T47D (cell line): ENCODE measurements at regions not wholly inside any gene's neighbourhood (a gene's known extent, or its start where the extent isn't known, plus 50 kb on each side); places are given as distances from the start of the nearest gene placed in this dataset.

ENCODE experiments used
- DNase-seq, 2 experiments: peaks; one replicate each; pipeline versions ENCODE4 v3.0.0 to v3.0.0-alpha.2; 2011 to 2012; ENCODE audit warnings: low read depth in 1 of 2, low spot score in 1 of 2
- JUND ChIP-seq: IDR thresholded peaks from 2 replicates; pipeline ENCODE4 v1.6.1; 2012; ENCODE audit warnings: low read depth
- in situ Hi-C: cut with HindIII; loops from 2 replicates; pipeline ENCODE4 v1.10.0; 2016; ENCODE audit warnings: low sequenced_read_pairs, low pct_unique_long_range_greater_than_20kb

- no peak for DNase-seq
- in situ Hi-C loops, result no loop called here
- no peak for TF ChIP-seq JUND
Measured at GRCh38 chr2:51575181-51575580, 543.2 kb upstream of the NRXN1 start.

DNA sequence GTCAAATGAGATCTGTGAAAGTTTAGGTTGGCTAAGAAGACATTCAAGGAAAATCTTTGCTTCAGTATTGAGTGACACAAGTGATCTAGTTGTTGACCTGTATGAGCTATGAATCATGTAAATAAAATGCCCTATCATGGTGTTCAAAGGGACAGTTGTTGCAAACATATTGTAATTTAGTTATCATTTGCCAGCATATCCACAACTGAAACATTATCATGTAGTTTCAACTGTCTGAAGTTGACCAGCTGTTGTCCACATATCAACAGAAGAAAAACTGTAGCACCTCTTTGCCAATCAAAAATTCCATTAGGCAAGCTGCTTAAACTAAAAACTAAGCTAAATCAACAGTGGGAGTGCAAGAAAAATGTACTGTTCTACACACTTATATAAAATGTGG is 527.1 kb upstream of the NRXN1 start:
- no peak for TF ChIP-seq JUND
- in situ Hi-C loops, result no loop called here
- no peak for DNase-seq

GRCh38 chr2:51553476-51553875 is 521.5 kb upstream of the NRXN1 start:
- in situ Hi-C loops, result no loop called here

GRCh38 chr2:51535763-51536162 is 503.8 kb upstream of the NRXN1 start:
- no peak for TF ChIP-seq JUND
- in situ Hi-C loops, result no loop called here
- no peak for DNase-seq

More at GRCh38 chr2:51553476-51553875, 521.5 kb upstream of the NRXN1 start:
- TF ChIP-seq JUND, result no peak
- no peak for DNase-seq

GRCh38 chr2:51534166-51534565 is 502.2 kb upstream of the NRXN1 start:
- DNase-seq, result no peak
- in situ Hi-C loops, result no loop called here
- TF ChIP-seq JUND, result no peak

DNA sequence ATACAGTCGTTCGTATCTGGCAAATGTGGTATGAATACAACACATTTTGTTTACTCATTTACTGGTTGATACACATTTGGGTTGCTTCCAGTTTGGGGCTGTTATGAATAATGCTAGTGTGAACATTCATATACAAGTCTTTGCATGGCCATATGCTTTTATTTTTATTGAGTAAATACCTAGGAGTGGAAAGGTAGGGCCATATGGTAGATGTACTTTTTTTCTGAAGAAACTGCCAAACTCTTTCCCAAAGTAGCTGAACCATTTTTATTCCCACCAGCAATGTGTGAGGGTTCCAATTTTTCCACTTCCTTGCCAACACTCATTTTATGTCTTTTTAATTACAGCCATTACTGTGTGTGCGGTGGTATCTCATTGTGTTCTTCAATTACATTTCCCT is 496.2 kb upstream of the NRXN1 start:
- no peak for DNase-seq
- in situ Hi-C loops, result no loop called here
- TF ChIP-seq JUND, result no peak

GRCh38 chr2:51526766-51527165 is 494.8 kb upstream of the NRXN1 start:
- no peak for DNase-seq
- in situ Hi-C loops, result no loop called here
- TF ChIP-seq JUND, result no peak

- DNase-seq, result no peak
- no peak for TF ChIP-seq JUND
- in situ Hi-C loops, result no loop called here
Measured at GRCh38 chr2:51516667-51517066, 484.7 kb upstream of the NRXN1 start.

- no peak for TF ChIP-seq JUND
- in situ Hi-C loops, result no loop called here
- no peak for DNase-seq
Measured at GRCh38 chr2:51511002-51511401, 479.1 kb upstream of the NRXN1 start.

DNA sequence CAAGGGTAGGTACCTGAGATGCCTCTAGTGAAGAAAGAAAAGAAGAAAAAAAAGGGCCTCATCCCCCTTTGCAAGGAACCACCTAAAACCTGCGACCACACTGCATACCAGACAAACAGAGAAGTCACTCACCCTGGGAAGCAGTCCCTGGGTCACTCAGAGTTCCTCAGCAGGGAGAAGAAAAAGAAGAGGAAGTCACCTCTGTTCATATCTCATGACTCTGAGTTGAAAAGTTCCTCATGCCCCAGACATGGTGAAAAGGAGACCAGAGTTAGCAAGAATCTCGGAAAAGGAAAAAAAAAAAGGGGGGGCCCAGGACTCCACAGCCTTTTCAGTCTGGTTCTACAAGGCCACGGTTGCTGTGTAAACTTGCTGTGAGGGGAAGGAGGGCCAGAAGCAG is 478.4 kb upstream of the NRXN1 start:
- DNase-seq, result no peak
- no peak for TF ChIP-seq JUND
- in situ Hi-C loops, result no loop called here

- DNase-seq, result peak in 1 of 2 experiments; percentile 26
Measured at GRCh38 chr2:51505533-51505932, 473.6 kb upstream of the NRXN1 start.

GRCh38 chr2:51490576-51491234 is 458.8 kb upstream of the NRXN1 start:
- TF ChIP-seq JUND, result no peak
- DNase-seq, result no peak

More at GRCh38 chr2:51505533-51505932, 473.6 kb upstream of the NRXN1 start:
- in situ Hi-C loops, result no loop called here
- TF ChIP-seq JUND, result no peak

GRCh38 chr2:51484605-51485004 is 452.7 kb upstream of the NRXN1 start:
- in situ Hi-C loops, result no loop called here
- no peak for DNase-seq
- no peak for TF ChIP-seq JUND

More at GRCh38 chr2:51490576-51491234, 458.8 kb upstream of the NRXN1 start:
- in situ Hi-C loops, result no loop called here

DNA sequence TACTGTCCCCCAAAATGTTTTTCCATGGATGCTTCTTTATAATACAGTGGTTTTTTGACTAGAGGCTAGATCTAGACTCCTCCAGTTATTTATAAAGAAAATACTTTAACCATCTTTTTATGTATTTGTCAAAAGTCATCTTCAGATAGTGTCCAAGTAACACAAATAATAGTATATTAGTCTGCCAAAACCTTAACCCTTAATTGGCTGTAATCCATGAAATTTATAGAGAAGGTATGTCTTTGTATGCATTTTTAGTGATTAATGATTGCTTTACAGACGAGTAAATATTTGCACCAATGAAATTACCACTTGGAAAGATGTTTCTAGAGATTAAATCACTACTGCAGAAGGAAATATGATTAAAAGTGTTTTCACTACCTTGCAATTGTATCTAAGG is 451.8 kb upstream of the NRXN1 start:
- in situ Hi-C loops, result no loop called here
- no peak for TF ChIP-seq JUND
- DNase-seq, result no peak
